ENCODE measurements at regions not wholly inside any gene's neighbourhood (a gene's known extent, or its start where the extent isn't known, plus 50 kb on each side); places are given as distances from the start of the nearest gene placed in this dataset.

DNA sequence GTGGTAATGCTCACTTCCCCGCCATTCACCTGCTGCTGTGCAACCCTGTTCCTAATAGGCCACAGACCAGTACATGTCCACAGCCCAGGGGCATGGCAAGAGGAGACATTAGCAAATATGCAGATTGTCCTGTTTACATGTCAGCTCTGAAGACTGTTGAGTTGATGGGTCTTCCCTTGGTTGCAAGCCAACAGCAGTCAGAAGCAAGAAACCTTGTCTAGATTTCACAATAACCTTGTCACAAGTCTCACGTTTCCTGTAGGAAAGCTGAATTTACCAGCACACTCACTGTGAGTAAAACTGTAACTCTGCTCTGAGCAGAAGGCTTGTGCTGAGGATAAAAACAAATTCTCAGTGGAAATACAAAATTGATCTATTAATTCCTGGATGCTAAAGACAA lies 195.1 kb downstream of the HLX start:
- TF ChIP-seq, protein P1, sequence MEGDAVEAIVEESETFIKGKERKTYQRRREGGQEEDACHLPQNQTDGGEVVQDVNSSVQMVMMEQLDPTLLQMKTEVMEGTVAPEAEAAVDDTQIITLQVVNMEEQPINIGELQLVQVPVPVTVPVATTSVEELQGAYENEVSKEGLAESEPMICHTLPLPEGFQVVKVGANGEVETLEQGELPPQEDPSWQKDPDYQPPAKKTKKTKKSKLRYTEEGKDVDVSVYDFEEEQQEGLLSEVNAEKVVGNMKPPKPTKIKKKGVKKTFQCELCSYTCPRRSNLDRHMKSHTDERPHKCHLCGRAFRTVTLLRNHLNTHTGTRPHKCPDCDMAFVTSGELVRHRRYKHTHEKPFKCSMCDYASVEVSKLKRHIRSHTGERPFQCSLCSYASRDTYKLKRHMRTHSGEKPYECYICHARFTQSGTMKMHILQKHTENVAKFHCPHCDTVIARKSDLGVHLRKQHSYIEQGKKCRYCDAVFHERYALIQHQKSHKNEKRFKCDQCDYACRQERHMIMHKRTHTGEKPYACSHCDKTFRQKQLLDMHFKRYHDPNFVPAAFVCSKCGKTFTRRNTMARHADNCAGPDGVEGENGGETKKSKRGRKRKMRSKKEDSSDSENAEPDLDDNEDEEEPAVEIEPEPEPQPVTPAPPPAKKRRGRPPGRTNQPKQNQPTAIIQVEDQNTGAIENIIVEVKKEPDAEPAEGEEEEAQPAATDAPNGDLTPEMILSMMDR (IDR thresholded peaks at IDR 0.05; ENCODE audit: insufficient read depth, low read depth, low read length): no peak
- no peak for TF ChIP-seq EZH2 (IDR thresholded peaks at IDR 0.05; ENCODE audit: insufficient read depth, low read length)

Data from astrocyte (in vitro differentiated cells and primary cell).